ENCODE measurements at regions not wholly inside any gene's neighbourhood (a gene's known extent, or its start where the extent isn't known, plus 50 kb on each side); places are given as distances from the start of the nearest gene placed in this dataset.

GRCh38 chr7:15886626-15887025 is 200.1 kb upstream of the MEOX2 start:
- peaks cover 9% of the 10 kb centered on the region; the same call in 2 of the 3 replicates for H3K9me3 Mint-ChIP-seq

More at GRCh38 chr7:15886626-15887025, 200.1 kb upstream of the MEOX2 start:
- H4K20me1 ChIP-seq (replicated peaks; ENCODE audit: insufficient read depth) = no peaks in the 10 kb centered on the region
- H3K27me3 ChIP-seq (ENCODE audit: insufficient read depth) = no peaks in the 10 kb centered on the region
- no peak overlapping the region for H3K4me2 ChIP-seq
- no peaks in the 10 kb centered on the region for H3K79me2 ChIP-seq (replicated peaks; ENCODE audit: insufficient read depth)
- Mint-ChIP-seq H3K27me3 (ENCODE audit: insufficient read depth, low read depth, poor library complexity) (no peaks in the 10 kb centered on the region), H3K27ac (no peak overlapping the region), H3K36me3 (ENCODE audit: low read depth) (peaks cover 2% of the 10 kb centered on the region; the same call in 1 of the 3 replicates), H3K4me1 (no peaks in the 10 kb centered on the region), H3K4me3 (no peak overlapping the region)
- H3F3A ChIP-seq (replicated peaks; ENCODE audit: low read depth) = no peaks in the 10 kb centered on the region
- no peaks in the 10 kb centered on the region for H3K36me3 ChIP-seq (ENCODE audit: insufficient read depth)
- H3K27ac ChIP-seq (ENCODE audit: low read depth) = no peak overlapping the region
- no peak for ATAC-seq
- H2AFZ ChIP-seq = no peak overlapping the region
- no peak for DNase-seq (ENCODE audit: low spot score)
- no peaks in the 10 kb centered on the region for H3K4me1 ChIP-seq (ENCODE audit: insufficient read depth)
- TF ChIP-seq, protein P1, sequence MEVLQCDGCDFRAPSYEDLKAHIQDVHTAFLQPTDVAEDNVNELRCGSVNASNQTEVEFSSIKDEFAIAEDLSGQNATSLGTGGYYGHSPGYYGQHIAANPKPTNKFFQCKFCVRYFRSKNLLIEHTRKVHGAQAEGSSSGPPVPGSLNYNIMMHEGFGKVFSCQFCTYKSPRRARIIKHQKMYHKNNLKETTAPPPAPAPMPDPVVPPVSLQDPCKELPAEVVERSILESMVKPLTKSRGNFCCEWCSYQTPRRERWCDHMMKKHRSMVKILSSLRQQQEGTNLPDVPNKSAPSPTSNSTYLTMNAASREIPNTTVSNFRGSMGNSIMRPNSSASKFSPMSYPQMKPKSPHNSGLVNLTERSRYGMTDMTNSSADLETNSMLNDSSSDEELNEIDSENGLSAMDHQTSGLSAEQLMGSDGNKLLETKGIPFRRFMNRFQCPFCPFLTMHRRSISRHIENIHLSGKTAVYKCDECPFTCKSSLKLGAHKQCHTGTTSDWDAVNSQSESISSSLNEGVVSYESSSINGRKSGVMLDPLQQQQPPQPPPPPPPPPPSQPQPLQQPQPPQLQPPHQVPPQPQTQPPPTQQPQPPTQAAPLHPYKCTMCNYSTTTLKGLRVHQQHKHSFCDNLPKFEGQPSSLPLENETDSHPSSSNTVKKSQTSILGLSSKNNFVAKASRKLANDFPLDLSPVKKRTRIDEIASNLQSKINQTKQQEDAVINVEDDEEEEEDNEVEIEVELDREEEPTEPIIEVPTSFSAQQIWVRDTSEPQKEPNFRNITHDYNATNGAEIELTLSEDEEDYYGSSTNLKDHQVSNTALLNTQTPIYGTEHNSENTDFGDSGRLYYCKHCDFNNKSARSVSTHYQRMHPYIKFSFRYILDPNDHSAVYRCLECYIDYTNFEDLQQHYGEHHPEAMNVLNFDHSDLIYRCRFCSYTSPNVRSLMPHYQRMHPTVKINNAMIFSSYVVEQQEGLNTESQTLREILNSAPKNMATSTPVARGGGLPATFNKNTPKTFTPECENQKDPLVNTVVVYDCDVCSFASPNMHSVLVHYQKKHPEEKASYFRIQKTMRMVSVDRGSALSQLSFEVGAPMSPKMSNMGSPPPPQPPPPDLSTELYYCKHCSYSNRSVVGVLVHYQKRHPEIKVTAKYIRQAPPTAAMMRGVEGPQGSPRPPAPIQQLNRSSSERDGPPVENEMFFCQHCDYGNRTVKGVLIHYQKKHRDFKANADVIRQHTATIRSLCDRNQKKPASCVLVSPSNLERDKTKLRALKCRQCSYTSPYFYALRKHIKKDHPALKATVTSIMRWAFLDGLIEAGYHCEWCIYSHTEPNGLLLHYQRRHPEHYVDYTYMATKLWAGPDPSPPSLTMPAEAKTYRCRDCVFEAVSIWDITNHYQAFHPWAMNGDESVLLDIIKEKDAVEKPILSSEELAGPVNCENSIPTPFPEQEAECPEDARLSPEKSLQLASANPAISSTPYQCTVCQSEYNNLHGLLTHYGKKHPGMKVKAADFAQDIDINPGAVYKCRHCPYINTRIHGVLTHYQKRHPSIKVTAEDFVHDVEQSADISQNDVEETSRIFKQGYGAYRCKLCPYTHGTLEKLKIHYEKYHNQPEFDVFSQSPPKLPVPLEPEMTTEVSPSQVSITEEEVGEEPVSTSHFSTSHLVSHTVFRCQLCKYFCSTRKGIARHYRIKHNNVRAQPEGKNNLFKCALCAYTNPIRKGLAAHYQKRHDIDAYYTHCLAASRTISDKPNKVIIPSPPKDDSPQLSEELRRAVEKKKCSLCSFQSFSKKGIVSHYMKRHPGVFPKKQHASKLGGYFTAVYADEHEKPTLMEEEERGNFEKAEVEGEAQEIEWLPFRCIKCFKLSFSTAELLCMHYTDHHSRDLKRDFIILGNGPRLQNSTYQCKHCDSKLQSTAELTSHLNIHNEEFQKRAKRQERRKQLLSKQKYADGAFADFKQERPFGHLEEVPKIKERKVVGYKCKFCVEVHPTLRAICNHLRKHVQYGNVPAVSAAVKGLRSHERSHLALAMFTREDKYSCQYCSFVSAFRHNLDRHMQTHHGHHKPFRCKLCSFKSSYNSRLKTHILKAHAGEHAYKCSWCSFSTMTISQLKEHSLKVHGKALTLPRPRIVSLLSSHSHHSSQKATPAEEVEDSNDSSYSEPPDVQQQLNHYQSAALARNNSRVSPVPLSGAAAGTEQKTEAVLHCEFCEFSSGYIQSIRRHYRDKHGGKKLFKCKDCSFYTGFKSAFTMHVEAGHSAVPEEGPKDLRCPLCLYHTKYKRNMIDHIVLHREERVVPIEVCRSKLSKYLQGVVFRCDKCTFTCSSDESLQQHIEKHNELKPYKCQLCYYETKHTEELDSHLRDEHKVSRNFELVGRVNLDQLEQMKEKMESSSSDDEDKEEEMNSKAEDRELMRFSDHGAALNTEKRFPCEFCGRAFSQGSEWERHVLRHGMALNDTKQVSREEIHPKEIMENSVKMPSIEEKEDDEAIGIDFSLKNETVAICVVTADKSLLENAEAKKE (CRISPR knock-in tag; IDR thresholded peaks at IDR 0.05) = no peak
- TF ChIP-seq EZH2 (IDR thresholded peaks at IDR 0.05; ENCODE audit: low read depth, unreplicated experiment) (no peak), ZNF114 (CRISPR knock-in tag; IDR thresholded peaks at IDR 0.05) (no peak), POLR2AphosphoS5 (IDR thresholded peaks at IDR 0.05; ENCODE audit: low read depth) (no peak), JUNB (IDR thresholded peaks at IDR 0.05; ENCODE audit: unreplicated experiment) (no peak), CREB1 (CRISPR knock-in tag; IDR thresholded peaks at IDR 0.05; ENCODE audit: low read depth) (no peak), ETS1 (IDR thresholded peaks at IDR 0.05) (no peak), STAT1 (IDR thresholded peaks at IDR 0.05; ENCODE audit: unreplicated experiment) (no peak)
- TF ChIP-seq, protein P2, sequence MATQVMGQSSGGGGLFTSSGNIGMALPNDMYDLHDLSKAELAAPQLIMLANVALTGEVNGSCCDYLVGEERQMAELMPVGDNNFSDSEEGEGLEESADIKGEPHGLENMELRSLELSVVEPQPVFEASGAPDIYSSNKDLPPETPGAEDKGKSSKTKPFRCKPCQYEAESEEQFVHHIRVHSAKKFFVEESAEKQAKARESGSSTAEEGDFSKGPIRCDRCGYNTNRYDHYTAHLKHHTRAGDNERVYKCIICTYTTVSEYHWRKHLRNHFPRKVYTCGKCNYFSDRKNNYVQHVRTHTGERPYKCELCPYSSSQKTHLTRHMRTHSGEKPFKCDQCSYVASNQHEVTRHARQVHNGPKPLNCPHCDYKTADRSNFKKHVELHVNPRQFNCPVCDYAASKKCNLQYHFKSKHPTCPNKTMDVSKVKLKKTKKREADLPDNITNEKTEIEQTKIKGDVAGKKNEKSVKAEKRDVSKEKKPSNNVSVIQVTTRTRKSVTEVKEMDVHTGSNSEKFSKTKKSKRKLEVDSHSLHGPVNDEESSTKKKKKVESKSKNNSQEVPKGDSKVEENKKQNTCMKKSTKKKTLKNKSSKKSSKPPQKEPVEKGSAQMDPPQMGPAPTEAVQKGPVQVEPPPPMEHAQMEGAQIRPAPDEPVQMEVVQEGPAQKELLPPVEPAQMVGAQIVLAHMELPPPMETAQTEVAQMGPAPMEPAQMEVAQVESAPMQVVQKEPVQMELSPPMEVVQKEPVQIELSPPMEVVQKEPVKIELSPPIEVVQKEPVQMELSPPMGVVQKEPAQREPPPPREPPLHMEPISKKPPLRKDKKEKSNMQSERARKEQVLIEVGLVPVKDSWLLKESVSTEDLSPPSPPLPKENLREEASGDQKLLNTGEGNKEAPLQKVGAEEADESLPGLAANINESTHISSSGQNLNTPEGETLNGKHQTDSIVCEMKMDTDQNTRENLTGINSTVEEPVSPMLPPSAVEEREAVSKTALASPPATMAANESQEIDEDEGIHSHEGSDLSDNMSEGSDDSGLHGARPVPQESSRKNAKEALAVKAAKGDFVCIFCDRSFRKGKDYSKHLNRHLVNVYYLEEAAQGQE (IDR thresholded peaks at IDR 0.05; ENCODE audit: unreplicated experiment) = no peak
- H3K9me2 ChIP-seq (ENCODE audit: insufficient read depth) = no peaks in the 10 kb centered on the region
- H3K4me3 ChIP-seq = no peak overlapping the region

Data from GM23338 (cell line).